Midbrain (tissue), 1 donor: ENCODE measurements at regions not wholly inside any gene's neighbourhood (a gene's known extent, or its start where the extent isn't known, plus 50 kb on each side); places are given as distances from the start of the nearest gene placed in this dataset.

Source experiments
- DNase-seq: peaks from one replicate; lab custom pipeline; 2025; lab: John Stamatoyannopoulos, UW

- DNase-seq: no peak
Observed at GRCh38 chr20:19807946-19808330, 49.9 kb downstream of the RIN2 start.

DNA sequence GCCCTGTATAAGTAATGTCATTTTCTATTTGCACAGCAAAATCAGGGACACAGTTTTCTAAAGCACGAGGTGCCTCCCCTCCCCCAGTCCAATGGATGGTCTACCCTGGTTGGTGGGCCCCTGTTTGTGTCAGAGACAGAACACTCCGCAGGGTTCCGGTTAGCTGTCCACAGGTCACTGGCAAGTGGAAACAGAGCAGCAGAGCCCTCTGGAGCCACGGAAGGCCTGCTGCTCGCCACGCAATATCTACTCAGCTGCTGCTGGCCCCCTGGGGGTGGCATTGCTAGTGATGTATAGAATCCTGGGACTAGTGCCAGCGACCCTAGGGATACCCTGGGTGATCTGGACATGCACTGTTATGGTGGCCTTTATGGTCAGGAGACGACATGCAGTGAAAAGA, 50.4 kb downstream of the RIN2 start:
- DNase-seq: no peak

DNA sequence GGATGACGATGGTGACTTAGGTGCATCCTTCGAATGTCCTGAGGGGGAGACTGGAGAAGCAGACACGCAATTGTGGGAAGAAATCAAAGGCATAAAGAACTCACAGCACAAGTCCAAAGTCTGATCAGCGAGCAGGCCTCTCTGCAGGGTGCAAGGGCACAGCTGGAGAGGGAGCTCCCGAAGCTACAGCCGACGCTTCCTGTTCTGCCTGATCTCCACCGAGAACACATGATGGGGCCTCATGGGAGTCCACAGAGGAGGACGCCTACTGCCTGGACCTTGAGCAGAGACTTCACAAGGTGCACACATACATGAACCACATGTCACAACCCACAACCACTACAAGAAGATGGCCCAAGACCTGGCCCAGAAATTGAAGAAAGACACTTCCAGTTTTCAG, 51.4 kb downstream of the RIN2 start:
- no peak for DNase-seq

DNA sequence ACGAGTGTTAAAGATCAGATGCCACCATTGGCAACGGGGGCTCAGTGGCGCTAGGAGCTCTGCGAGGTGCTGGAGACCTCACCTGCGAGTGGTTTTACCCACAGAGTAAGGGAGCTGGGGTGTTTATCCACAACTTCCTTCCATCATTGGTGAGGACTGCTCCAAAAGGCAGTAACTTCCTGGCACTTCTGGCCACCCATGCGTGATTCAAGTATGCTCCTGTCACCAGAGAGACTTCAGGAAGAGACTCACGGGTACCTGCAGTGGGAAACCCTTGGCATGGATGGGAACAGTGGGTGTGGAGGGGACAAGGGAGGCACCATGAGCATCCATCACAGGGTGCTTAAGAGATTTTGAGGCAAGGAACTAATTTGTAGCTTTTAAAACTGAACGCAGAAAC, 53.2 kb downstream of the RIN2 start:
- DNase-seq: no peak

DNA sequence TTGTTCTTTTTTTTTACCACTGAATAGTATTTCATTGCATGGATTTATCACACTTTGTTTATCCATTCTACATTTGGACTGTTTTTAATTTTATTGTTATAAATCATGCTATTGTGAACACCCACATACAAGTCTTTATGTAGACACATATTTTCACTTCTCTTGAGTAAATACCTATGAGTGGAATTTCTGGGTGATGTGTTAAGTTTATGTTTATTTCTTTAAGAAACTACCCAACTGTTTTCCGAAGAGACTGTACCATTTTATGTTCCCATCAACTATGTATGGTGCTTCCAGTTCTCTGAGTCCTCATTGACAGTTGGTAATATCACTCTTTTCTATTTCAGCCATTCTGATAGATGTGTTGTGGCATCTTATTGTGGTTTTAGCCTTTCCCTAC, 54.0 kb downstream of the RIN2 start:
- no peak for DNase-seq

GRCh38 chr20:19812696-19813095, 54.6 kb downstream of the RIN2 start:
- no peak for DNase-seq

- DNase-seq: peak; percentile 21
Observed at GRCh38 chr20:19813846-19814640, 56.0 kb downstream of the RIN2 start.

GRCh38 chr20:19815553-19815991, 57.5 kb downstream of the RIN2 start:
- no peak for DNase-seq

DNA sequence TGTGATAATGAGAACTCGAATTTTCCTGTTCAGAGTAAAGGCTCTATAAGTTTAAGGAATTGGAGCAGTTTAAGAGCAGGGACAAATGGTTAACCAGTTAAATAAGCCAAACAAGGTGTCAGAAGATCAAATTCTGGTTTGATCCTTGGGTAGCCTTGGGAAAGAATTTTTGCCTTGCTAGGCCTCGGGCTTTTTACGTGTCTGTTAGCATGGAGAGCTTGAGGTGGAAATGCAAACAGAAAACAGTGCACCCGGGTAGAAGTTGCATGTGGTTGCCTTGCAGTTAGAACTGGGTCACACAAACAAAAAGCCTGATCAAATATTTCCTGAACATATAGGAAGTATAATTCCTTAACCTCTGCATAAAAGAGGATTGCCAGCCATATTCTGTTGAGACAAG, 58.3 kb downstream of the RIN2 start:
- DNase-seq: no peak

- no peak for DNase-seq
Observed at GRCh38 chr20:19817017-19817416, 59.0 kb downstream of the RIN2 start.

GRCh38 chr20:19819149-19819548, 61.1 kb downstream of the RIN2 start:
- no peak for DNase-seq

- no peak for DNase-seq
Observed at GRCh38 chr20:19820555-19821211, 62.6 kb downstream of the RIN2 start.

DNA sequence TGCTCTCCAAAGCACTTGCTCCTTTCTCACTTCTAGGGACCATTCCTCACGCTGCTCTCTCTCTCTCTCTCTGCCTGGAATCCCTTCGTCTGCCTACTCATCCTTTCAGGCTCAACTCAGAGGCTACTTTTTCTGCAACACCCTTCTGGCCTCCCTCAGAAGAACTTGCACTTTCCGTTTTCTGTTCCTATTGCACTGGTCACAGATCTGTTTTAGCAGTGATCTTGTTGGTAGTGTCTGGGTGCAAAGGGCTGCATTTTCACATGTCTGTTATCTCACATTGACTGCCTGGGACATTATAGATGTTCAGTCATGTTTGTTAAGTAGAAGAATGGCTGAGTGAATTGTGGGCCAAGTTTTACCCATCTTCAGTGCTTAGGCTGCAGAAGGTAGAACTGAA, 63.5 kb downstream of the RIN2 start:
- DNase-seq: no peak

DNA sequence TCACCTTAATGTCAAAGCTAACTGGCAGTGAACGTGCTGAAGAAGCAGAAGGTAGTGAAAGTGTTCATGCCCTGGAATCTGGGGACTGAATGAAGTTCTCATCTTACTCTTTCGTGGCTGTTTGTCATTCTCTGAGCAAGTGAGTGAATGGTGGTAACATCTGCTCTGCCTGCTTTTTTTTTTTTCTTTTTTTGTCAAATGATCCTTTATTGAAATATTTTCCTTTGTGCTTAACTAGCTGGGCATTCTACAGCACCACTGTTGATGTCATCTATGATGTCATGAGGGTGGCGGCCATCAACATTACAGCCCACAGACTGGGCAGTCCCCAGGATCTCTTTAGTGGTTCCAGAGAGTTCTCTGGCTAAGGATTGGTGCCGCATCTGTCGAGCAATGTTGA, 65.2 kb downstream of the RIN2 start:
- DNase-seq: no peak

- no peak for DNase-seq
Observed at GRCh38 chr20:19823971-19824370, 65.9 kb downstream of the RIN2 start.

GRCh38 chr20:19824861-19825260, 66.8 kb downstream of the RIN2 start:
- DNase-seq: no peak

- no peak for DNase-seq
Observed at GRCh38 chr20:19826179-19826914, 68.3 kb downstream of the RIN2 start.

GRCh38 chr20:19827818-19828217, 69.8 kb downstream of the RIN2 start:
- no peak for DNase-seq

GRCh38 chr20:19828232-19828631, 70.2 kb downstream of the RIN2 start:
- no peak for DNase-seq

DNA sequence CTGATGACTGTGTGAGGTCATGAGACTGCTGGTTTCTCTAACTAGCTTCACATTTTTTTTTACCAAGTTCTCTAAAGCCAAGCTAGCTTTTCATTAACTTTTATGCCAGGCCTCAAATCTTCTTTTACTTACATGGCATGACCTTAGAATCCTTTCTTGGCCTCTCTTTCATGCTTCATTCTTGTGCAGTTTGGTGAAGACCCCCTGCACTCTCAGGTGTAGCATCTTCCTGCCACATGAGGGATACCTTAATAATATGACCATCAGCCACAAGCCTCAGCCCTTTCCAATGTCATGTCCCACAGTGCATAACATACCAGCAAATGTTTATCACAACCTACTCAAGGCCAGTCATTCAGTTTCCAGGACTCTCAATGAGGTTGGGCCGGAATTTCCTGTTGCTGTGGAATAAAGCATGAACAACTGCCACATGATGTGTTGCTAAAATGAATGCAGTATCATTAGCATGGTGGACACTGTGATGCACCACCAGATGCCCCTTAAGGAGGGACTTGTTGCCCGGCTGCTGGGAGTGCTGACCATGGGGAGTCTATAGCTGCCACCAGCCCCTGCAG, 72.2 kb downstream of the RIN2 start:
- no peak for DNase-seq

- DNase-seq: no peak
Observed at GRCh38 chr20:19832875-19833274, 74.8 kb downstream of the RIN2 start.

DNA sequence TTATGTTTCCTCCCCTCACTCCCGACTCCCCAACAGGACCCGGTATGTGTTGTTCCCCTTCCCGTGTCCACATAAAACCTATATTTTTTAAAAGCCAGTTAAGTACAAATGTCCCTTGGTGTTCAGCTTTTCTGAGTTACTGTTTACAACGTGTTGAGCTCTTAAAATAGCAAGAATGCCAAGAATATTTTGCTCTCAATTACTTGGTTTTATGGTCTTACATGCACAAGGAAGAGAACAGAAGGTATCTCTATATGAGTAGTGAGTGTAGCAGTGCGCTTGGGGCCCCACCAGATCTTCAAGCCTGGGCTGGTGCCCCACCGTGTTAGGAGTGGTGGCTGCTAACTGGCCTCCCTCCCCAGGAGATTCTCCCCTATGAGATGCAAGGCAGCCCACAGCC, 75.3 kb downstream of the RIN2 start:
- DNase-seq: no peak

- no peak for DNase-seq
Observed at GRCh38 chr20:19834287-19834686, 76.2 kb downstream of the RIN2 start.
